ENCODE measurements at regions not wholly inside any gene's neighbourhood (a gene's known extent, or its start where the extent isn't known, plus 50 kb on each side); places are given as distances from the start of the nearest gene placed in this dataset.

DNA sequence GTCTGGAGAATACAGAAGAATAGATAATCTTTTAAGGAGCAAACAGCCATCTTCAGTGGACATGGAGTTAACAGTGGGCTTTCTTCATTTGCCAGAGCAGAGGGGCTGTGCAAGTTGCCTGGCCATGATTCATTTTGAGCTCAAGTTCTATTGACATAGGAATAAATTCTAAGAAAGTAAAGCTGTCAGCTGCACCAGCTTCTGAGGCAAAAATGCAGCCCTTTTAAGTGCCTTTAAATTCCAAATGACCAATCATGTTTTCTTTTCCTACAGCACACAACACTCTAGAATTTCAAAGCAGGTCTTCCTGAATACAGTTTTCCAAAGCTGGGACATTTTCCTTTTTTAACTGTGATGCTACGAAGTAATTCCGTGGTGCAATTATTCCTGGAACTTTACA lies 246.4 kb upstream of the NT5C1B start:
- TF ChIP-seq, protein P1, sequence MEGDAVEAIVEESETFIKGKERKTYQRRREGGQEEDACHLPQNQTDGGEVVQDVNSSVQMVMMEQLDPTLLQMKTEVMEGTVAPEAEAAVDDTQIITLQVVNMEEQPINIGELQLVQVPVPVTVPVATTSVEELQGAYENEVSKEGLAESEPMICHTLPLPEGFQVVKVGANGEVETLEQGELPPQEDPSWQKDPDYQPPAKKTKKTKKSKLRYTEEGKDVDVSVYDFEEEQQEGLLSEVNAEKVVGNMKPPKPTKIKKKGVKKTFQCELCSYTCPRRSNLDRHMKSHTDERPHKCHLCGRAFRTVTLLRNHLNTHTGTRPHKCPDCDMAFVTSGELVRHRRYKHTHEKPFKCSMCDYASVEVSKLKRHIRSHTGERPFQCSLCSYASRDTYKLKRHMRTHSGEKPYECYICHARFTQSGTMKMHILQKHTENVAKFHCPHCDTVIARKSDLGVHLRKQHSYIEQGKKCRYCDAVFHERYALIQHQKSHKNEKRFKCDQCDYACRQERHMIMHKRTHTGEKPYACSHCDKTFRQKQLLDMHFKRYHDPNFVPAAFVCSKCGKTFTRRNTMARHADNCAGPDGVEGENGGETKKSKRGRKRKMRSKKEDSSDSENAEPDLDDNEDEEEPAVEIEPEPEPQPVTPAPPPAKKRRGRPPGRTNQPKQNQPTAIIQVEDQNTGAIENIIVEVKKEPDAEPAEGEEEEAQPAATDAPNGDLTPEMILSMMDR (IDR thresholded peaks at IDR 0.05) = no peak
- TF ChIP-seq POLR2A (IDR thresholded peaks at IDR 0.05) (no peak), POLR2AphosphoS5 (IDR thresholded peaks at IDR 0.05) (no peak)

All from gastroesophageal sphincter (tissue), 3 donors.